ENCODE measurements at regions not wholly inside any gene's neighbourhood (a gene's known extent, or its start where the extent isn't known, plus 50 kb on each side); places are given as distances from the start of the nearest gene placed in this dataset.

- TF ChIP-seq CTCF (IDR thresholded peaks at IDR 0.05) (no peak), POLR2A (IDR thresholded peaks at IDR 0.05) (no peak)
These were observed 195.6 kb downstream of the UTP18 start for GRCh38 chr17:51455931-51456330.

Measured in thyroid gland (tissue), 4 donors.